Transverse colon (tissue), 4 donors: ENCODE measurements at regions not wholly inside any gene's neighbourhood (a gene's known extent, or its start where the extent isn't known, plus 50 kb on each side); places are given as distances from the start of the nearest gene placed in this dataset.

Source experiments
- DNase-seq: peaks from one replicate; pipeline ENCODE4 v3.0.0-alpha.2; 2019
- H3K27ac ChIP-seq, 4 donors: fragments of 200-600 bp; sonication (generic); 2 replicates each; pipeline ENCODE4 v1.5.1; 2016 to 2018; ENCODE audit warnings: inconsistent platforms in 4 of 4
- H3K27me3 ChIP-seq: fragments of 200-600 bp; sonication (generic); 2 replicates; pipeline ENCODE4 v1.5.1; 2017; ENCODE audit warnings: inconsistent platforms
- H3K36me3 ChIP-seq, 4 donors: fragments of 200-600 bp; sonication (generic); 2 replicates each; pipeline ENCODE4 v1.5.1; 2017 to 2019; ENCODE audit warnings: inconsistent platforms in 4 of 4
- H3K4me1 ChIP-seq, 4 donors: fragments of 200-600 bp; sonication (generic); 2 replicates each; pipeline ENCODE4 v1.5.1; 2017 to 2020; ENCODE audit warnings: inconsistent platforms in 4 of 4
- H3K4me3 ChIP-seq, 4 donors: fragments of 200-600 bp; sonication (generic); 1 replicate in 1 of 4; 2 replicates in 3 of 4; pipeline versions ENCODE4 v1.5.1 to v1.6.1; 2017 to 2019; ENCODE audit warnings: inconsistent platforms in 4 of 4
- H3K9me3 ChIP-seq, 2 donors: fragments of 200-600 bp; sonication (generic); 2 replicates each; pipeline ENCODE4 v1.5.1; 2017 to 2019; ENCODE audit warnings: inconsistent platforms in 2 of 2
- CTCF ChIP-seq, 5 experiments: fragments of 200-600 bp in 3 of 5; fragments of 450-650 bp in 2 of 5; sonication (generic) in 3 of 5; IDR thresholded peaks; 1 replicate in 2 of 5; 2 replicates in 3 of 5; pipeline ENCODE4 v1.5.1; 2016 to 2017; ENCODE audit warnings: antibody characterized with exemption in 5 of 5, inconsistent platforms in 3 of 5, mild to moderate bottlenecking in 2 of 5, moderate library complexity in 1 of 5
- EP300 ChIP-seq: sonication (generic); formaldehyde crosslinking; IDR thresholded peaks from one replicate; pipeline ENCODE4 v1.6.1; 2017; ENCODE audit warnings: antibody characterized with exemption, low read depth
- POLR2A ChIP-seq: fragments of 450-650 bp; IDR thresholded peaks from one replicate; pipeline ENCODE4 v1.6.1; 2016; ENCODE audit warnings: antibody characterized with exemption, mild to moderate bottlenecking, moderate library complexity
- POLR2AphosphoS5 ChIP-seq, 3 donors: sonication (generic); formaldehyde crosslinking; IDR thresholded peaks; one replicate each; pipeline ENCODE4 v1.6.1; 2016; ENCODE audit warnings: antibody characterized with exemption in 3 of 3
- WGBS, 2 donors: methylation state at CpG; one replicate each; pipeline ENCODE4 v1.1.5; 2018; ENCODE audit warnings: low coverage in 1 of 2; 5-methylcytosine and 5-hydroxymethylcytosine counted together
- in situ Hi-C, 4 donors: fragments of 200-750 bp; cut with MboI; loops; one replicate each; pipeline versions ENCODE4 v1.15.0 to v1.15.1; 2017; ENCODE audit warnings: low sequenced_read_pairs in 3 of 4, low pct_ligation_motif_present in 1 of 4, low pct_unique_long_range_greater_than_20kb in 1 of 4
- intact Hi-C: fragments of 100-400 bp; cut with DNase I; formaldehyde crosslinking; loops from one replicate; pipeline ENCODE4 v1.15.1; 2023; ENCODE audit warnings: low total_unique reads

GRCh38 chr5:124401476-124402143, 344.8 kb downstream of the ZNF608 start:
- no peak for DNase-seq
- TF ChIP-seq POLR2A (no peak), POLR2AphosphoS5 (IDR thresholded peaks at IDR 0.05) (no peak), EP300 (no peak), CTCF (IDR thresholded peaks at IDR 0.05) (no peak)

GRCh38 chr5:124399426-124399961, 346.9 kb downstream of the ZNF608 start:
- Histone ChIP-seq H3K36me3 (no peaks in the 10 kb centered on the region), H3K9me3 (no peaks in the 10 kb centered on the region), H3K4me3 (no peak overlapping the region), H3K4me1 (peaks cover 0 to 18% (median 0%) of the 10 kb centered on the region in 4 donors), H3K27me3 (no peaks in the 10 kb centered on the region), H3K27ac (no peak overlapping the region)
- no peak for TF ChIP-seq EP300
- TF ChIP-seq POLR2AphosphoS5 (IDR thresholded peaks at IDR 0.05) = no peak
- no peak for TF ChIP-seq POLR2A
- no peak for TF ChIP-seq CTCF (IDR thresholded peaks at IDR 0.05)
- 73 to 78% methylated on average over 3 of the region's 3 CpGs for WGBS, 2 donors
- in situ Hi-C loops (no loop called here), intact Hi-C loops (no loop called here)
- no peak for DNase-seq

More at GRCh38 chr5:124401476-124402143, 344.8 kb downstream of the ZNF608 start:
- H3K4me3 ChIP-seq = no peak overlapping the region
- peak overlapping the region in 1 of 4 donors; percentile 25 for H3K27ac ChIP-seq
- 66 to 75% methylated on average over 4 to 6 of the region's 6 CpGs for WGBS, 2 donors
- H3K27me3 ChIP-seq = no peaks in the 10 kb centered on the region
- peaks cover 0 to 18% (median 0%) of the 10 kb centered on the region in 4 donors for H3K4me1 ChIP-seq
- H3K9me3 ChIP-seq = no peaks in the 10 kb centered on the region
- in situ Hi-C loops = no loop called here
- H3K36me3 ChIP-seq = no peaks in the 10 kb centered on the region
- intact Hi-C loops = no loop called here

GRCh38 chr5:124398460-124398859, 348.0 kb downstream of the ZNF608 start:
- in situ Hi-C loops = no loop called here
- 31 to 55% methylated on average over 2 of the region's 2 CpGs for WGBS, 2 donors
- TF ChIP-seq POLR2A = no peak
- TF ChIP-seq POLR2AphosphoS5 (IDR thresholded peaks at IDR 0.05) = no peak
- no peak for TF ChIP-seq CTCF (IDR thresholded peaks at IDR 0.05)
- TF ChIP-seq EP300 = no peak
- H3K9me3 ChIP-seq = no peaks in the 10 kb centered on the region
- no peak overlapping the region for H3K4me3 ChIP-seq
- H3K27me3 ChIP-seq = no peaks in the 10 kb centered on the region
- no peak overlapping the region for H3K27ac ChIP-seq
- H3K36me3 ChIP-seq = no peaks in the 10 kb centered on the region
- intact Hi-C loops = no loop called here
- H3K4me1 ChIP-seq = peaks cover 0 to 18% (median 0%) of the 10 kb centered on the region in 4 donors
- no peak for DNase-seq

- H3K36me3 ChIP-seq = no peaks in the 10 kb centered on the region
- H3K4me3 ChIP-seq = no peak overlapping the region
- H3K9me3 ChIP-seq = no peaks in the 10 kb centered on the region
- intact Hi-C loops (no loop called here), in situ Hi-C loops (no loop called here)
- H3K27ac ChIP-seq = no peak overlapping the region
- H3K27me3 ChIP-seq = no peaks in the 10 kb centered on the region
- TF ChIP-seq POLR2A = no peak
- no peak for TF ChIP-seq POLR2AphosphoS5 (IDR thresholded peaks at IDR 0.05)
- TF ChIP-seq EP300 = no peak
- TF ChIP-seq CTCF (IDR thresholded peaks at IDR 0.05) = no peak
- WGBS, 2 donors = 88% methylated on average over 2 of the region's 2 CpGs
- H3K4me1 ChIP-seq = peaks cover 0 to 12% (median 0%) of the 10 kb centered on the region in 4 donors
- DNase-seq = no peak
Measured at GRCh38 chr5:124397317-124397716, 349.1 kb downstream of the ZNF608 start.
